ENCODE measurements at regions not wholly inside any gene's neighbourhood (a gene's known extent, or its start where the extent isn't known, plus 50 kb on each side); places are given as distances from the start of the nearest gene placed in this dataset.
"Not testable (repeated sequence)": the region's sequence is repeated elsewhere in the genome, so short reads cannot be mapped to it uniquely, and the experiment has no call there.

DNA sequence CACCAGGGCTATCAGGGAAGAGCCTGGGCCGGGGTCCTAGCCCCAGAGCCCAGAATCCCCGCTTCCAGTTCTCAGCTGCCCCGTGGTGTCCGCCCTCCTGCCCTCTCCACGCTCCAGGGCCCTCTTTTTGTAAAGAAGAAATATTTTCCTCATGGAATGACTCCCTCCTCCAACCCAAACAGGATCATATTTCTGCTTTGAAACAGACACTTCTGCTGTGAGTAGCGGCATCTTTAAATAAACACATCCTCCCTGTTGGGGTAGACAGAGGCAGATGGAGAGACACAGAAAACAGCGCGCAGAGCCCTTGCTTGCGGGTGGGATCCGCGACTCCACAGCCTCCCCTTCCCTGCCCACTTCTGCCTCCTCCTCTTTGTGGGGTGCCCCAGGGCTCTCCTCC, 4384.7 kb upstream of the TPTE start:
- TF ChIP-seq SP1 (IDR thresholded peaks at IDR 0.05; ENCODE audit: low read depth, low read length); ZNF274 (IDR thresholded peaks at IDR 0.05; ENCODE audit: borderline replicate concordance, extremely low read depth, low read length); POLR2A (IDR thresholded peaks at IDR 0.05; ENCODE audit: control extremely low read depth in 1 of 2, low read depth in 2 of 2, low read length in 2 of 2); POLR2AphosphoS5 (IDR thresholded peaks at IDR 0.05; ENCODE audit: low read depth, low read length); TAF7 (optimal IDR thresholded peaks at IDR 0.05; ENCODE audit: borderline replicate concordance, low read depth, low read length); EP300 (IDR thresholded peaks at IDR 0.05; ENCODE audit: borderline replicate concordance in 1 of 2, low read depth in 2 of 2, low read length in 2 of 2); EZH2 (IDR thresholded peaks at IDR 0.05; ENCODE audit: low read depth, low read length, severe bottlenecking); SRF (IDR thresholded peaks at IDR 0.05; ENCODE audit: low read depth, low read length); SUZ12 (IDR thresholded peaks at IDR 0.05; ENCODE audit: low read length); MAFK (IDR thresholded peaks at IDR 0.05; ENCODE audit: low read depth, low read length): not testable (repeated sequence)
- TF ChIP-seq, protein P1, sequence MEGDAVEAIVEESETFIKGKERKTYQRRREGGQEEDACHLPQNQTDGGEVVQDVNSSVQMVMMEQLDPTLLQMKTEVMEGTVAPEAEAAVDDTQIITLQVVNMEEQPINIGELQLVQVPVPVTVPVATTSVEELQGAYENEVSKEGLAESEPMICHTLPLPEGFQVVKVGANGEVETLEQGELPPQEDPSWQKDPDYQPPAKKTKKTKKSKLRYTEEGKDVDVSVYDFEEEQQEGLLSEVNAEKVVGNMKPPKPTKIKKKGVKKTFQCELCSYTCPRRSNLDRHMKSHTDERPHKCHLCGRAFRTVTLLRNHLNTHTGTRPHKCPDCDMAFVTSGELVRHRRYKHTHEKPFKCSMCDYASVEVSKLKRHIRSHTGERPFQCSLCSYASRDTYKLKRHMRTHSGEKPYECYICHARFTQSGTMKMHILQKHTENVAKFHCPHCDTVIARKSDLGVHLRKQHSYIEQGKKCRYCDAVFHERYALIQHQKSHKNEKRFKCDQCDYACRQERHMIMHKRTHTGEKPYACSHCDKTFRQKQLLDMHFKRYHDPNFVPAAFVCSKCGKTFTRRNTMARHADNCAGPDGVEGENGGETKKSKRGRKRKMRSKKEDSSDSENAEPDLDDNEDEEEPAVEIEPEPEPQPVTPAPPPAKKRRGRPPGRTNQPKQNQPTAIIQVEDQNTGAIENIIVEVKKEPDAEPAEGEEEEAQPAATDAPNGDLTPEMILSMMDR (IDR thresholded peaks at IDR 0.05; ENCODE audit: control extremely low read depth in 1 of 3, insufficient read depth in 1 of 3, low read depth in 1 of 3, low read length in 3 of 3), result not testable (repeated sequence)
- TF ChIP-seq, protein P2, sequence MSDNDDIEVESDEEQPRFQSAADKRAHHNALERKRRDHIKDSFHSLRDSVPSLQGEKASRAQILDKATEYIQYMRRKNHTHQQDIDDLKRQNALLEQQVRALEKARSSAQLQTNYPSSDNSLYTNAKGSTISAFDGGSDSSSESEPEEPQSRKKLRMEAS (IDR thresholded peaks at IDR 0.05), result not testable (repeated sequence)
- TF ChIP-seq, protein P3, sequence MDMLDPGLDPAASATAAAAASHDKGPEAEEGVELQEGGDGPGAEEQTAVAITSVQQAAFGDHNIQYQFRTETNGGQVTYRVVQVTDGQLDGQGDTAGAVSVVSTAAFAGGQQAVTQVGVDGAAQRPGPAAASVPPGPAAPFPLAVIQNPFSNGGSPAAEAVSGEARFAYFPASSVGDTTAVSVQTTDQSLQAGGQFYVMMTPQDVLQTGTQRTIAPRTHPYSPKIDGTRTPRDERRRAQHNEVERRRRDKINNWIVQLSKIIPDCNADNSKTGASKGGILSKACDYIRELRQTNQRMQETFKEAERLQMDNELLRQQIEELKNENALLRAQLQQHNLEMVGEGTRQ (IDR thresholded peaks at IDR 0.05; ENCODE audit: low read length), result not testable (repeated sequence)

Data from H1 (cell line).